ENCODE measurements at regions not wholly inside any gene's neighbourhood (a gene's known extent, or its start where the extent isn't known, plus 50 kb on each side); places are given as distances from the start of the nearest gene placed in this dataset.

GRCh38 chr5:62149879-62150278 lies 156.1 kb upstream of the KIF2A start:
- TF ChIP-seq ZFP30 (CRISPR knock-in tag; IDR thresholded peaks at IDR 0.05) (no peak), RARB (CRISPR knock-in tag; IDR thresholded peaks at IDR 0.05) (no peak), OSR1 (CRISPR knock-in tag; IDR thresholded peaks at IDR 0.05) (no peak), ZNF70 (CRISPR knock-in tag; IDR thresholded peaks at IDR 0.05) (no peak), ZNF565 (CRISPR knock-in tag; conservative IDR thresholded peaks at IDR 0.05; ENCODE audit: low read depth) (no peak), PATZ1 (CRISPR knock-in tag; IDR thresholded peaks at IDR 0.05; ENCODE audit: borderline replicate concordance) (no peak), POU6F1 (CRISPR knock-in tag; IDR thresholded peaks at IDR 0.05; ENCODE audit: borderline replicate concordance, low read depth) (no peak), PPARA (CRISPR knock-in tag; IDR thresholded peaks at IDR 0.05; ENCODE audit: borderline replicate concordance) (no peak), ZNF8 (CRISPR knock-in tag; IDR thresholded peaks at IDR 0.05) (no peak), BACH2 (CRISPR knock-in tag; IDR thresholded peaks at IDR 0.05; ENCODE audit: borderline replicate concordance) (no peak), CREB5 (CRISPR knock-in tag; IDR thresholded peaks at IDR 0.05; ENCODE audit: low read depth) (no peak), TCF4 (CRISPR knock-in tag; IDR thresholded peaks at IDR 0.05; ENCODE audit: borderline replicate concordance) (no peak)
